GM12891 (cell line): ENCODE measurements at regions not wholly inside any gene's neighbourhood (a gene's known extent, or its start where the extent isn't known, plus 50 kb on each side); places are given as distances from the start of the nearest gene placed in this dataset.

Source experiments
- PAX5 ChIP-seq: IDR thresholded peaks from 2 replicates; pipeline ENCODE4 v1.6.1; 2011; ENCODE audit warnings: low read length, moderate library complexity, mild to moderate bottlenecking; ENCODE audit not compliant: insufficient read depth, severe bottlenecking
- POLR2A ChIP-seq: IDR thresholded peaks from 2 replicates; pipeline ENCODE4 v1.6.1; 2011; ENCODE audit warnings: low read depth, low read length, control low read depth
- POLR2AphosphoS5 ChIP-seq: IDR thresholded peaks from 2 replicates; pipeline ENCODE4 v1.6.1; 2011; ENCODE audit warnings: low read depth, low read length, control low read depth
- POU2F2 ChIP-seq: IDR thresholded peaks from 2 replicates; pipeline ENCODE4 v1.6.1; 2011; ENCODE audit warnings: low read depth, mild to moderate bottlenecking, control low read depth, low read length, moderate library complexity
- SPI1 ChIP-seq: IDR thresholded peaks from 2 replicates; pipeline ENCODE4 v1.6.1; 2011; ENCODE audit warnings: low read depth, low read length, control low read depth
- TAF1 ChIP-seq: IDR thresholded peaks from 2 replicates; pipeline ENCODE4 v1.6.1; 2011; ENCODE audit warnings: low read depth, low read length, control low read depth

DNA sequence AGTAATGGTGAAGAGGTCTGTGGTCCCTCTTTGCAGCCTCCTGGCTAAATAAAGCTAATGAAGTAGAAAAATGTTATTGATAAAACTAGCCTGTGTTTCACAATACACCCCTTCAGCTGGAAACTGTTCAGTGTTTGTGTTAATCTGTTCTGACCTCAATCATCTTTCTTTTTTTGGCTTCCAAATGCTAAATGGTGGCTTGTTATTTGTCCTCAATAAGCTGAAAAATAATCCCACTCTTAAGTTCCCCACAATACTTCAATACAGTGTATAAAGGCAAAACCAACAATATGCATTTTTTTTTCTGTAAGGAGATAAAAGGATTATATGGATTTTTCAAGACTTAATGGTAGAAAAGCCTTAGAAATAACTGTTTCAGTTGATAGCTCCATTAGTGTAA lies 560.5 kb downstream of the TUSC1 start:
- TF ChIP-seq TAF1: no peak
- no peak for TF ChIP-seq POLR2AphosphoS5
- no peak for TF ChIP-seq POLR2A
- no peak for TF ChIP-seq SPI1
- TF ChIP-seq PAX5: no peak
- TF ChIP-seq POU2F2: no peak
